HG03521 (cell line): ENCODE measurements at regions not wholly inside any gene's neighbourhood (a gene's known extent, or its start where the extent isn't known, plus 50 kb on each side); places are given as distances from the start of the nearest gene placed in this dataset.
"Not testable (repeated sequence)": the region's sequence is repeated elsewhere in the genome, so short reads cannot be mapped to it uniquely, and the experiment has no call there.

ENCODE experiments used
- ATAC-seq: cut with Tn5 transposase; IDR thresholded peaks from one replicate; pipeline ENCODE4 v1.9.1; 2021; ENCODE audit warnings: mild to moderate bottlenecking, moderate library complexity; ENCODE audit not compliant: unreplicated experiment

DNA sequence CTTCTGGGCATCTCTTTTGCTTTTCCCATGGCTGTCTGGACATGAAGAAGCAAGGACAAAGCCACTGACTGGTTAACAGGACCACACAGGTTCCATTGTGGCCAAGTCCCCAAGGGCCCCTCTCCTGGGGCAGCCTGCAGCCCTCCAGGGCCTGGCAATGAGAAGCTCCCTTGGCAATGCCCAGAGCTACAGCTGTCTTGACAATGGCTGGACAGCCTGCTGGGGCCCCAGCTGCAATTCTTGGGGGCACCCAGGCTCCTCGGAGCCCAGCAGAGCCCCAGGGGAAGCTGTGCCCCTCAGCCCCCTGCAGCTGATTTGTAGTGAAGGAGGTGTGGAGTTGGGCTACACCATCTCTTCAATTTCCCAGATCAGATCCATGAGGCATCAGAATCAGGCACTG is 384.9 kb upstream of the PODXL start:
- no peak for ATAC-seq

DNA sequence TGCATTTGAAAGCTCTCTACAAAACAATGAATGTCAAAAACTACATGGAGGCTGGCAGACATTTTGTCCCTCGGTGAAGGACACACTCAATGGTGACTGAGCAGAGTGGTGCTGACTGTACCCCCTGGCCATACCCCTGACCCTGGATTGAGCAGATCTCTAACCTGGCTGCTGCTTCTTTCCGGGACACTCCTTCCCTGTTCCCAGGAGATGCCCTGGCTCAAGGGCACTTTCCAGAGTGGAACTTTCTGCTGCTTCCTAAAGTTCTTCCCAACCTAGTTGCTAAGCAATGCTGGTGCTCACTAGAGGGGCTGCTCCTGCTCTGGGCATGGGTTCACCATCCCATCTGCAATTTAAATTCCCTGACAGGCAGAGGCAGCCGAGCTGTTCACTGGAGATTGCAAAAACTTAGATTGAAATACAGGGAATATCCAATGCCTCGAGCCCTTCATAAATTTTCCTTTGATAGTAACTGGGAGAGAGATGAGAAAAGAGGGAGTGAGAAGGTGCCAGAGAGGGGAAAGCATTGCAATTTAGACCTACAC is 384.3 kb upstream of the PODXL start:
- ATAC-seq, result no peak

DNA sequence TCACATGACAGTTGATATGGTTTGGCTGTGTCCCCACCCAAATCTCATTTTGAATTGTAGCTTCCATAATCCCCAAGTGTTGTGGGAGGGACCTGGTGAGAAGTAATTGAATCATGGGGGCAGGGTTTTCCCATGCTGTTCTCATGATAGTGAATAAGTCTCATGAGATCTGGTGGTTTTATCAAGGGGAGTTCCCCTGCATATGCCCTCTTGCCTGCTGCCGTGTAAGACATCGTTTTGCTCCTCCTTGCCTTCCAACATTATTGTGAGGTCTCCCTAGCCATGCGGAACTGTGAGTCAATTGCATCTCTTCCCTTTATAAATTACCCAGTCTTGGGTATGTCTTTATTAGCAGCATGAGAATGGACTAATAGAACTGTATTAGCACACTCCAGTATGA is 382.4 kb upstream of the PODXL start:
- ATAC-seq, result not testable (repeated sequence)

DNA sequence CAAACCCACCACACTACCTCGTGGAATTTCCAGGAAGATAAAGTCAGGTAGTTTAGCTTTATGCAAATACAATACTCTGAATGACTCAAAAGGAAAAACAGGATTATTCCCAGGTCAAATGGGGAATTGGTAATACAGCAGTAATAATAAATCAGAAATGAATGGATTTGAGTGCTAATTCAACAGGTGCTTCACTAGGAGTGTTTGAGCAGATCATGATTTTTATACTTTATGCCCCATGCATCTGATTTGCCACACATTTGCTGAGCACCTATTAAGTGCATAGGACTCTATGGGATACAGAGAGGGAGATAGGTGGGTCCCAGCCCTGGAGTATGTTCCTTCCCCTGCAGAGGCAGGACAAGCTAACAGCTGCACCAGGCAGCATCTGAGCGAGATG is 381.4 kb upstream of the PODXL start:
- no peak for ATAC-seq

DNA sequence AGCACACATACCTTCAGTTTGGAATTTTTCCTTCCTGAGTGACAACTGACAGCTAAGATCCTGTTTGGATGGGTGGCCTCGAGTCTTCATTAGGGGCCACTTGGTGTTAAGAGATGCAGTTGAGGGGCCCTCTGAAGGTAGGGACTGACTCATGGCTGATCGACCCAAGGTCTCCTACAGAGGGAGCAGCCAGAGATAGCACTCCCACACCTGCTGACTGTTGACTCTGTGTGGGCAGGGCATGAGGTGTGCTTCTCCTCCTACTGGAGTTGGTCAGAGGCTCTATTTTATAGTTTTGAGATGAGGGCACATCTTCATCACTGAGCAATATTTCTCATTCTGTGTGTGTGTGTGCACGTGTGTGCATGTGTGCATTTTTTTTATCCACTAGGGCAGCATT is 378.8 kb upstream of the PODXL start:
- ATAC-seq, result no peak

DNA sequence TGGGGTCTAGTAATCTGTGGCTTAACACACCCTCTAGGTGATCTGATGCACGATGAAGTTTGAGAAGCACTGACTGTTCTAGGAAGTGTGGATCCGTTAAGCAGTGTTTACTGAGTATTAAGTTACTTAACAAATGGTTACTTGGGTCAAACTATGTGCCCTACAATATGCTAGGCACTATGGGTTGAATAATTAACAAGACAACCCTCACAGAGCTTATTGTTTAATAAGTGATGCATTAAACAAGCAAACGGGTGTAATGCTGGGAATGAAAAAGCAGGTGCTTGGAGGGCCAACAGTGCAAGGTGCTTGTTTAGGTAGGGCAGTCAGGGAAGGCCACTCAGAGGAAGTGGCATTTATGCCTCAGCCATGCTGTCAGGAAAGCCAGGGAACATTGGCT is 378.0 kb upstream of the PODXL start:
- ATAC-seq, result no peak

DNA sequence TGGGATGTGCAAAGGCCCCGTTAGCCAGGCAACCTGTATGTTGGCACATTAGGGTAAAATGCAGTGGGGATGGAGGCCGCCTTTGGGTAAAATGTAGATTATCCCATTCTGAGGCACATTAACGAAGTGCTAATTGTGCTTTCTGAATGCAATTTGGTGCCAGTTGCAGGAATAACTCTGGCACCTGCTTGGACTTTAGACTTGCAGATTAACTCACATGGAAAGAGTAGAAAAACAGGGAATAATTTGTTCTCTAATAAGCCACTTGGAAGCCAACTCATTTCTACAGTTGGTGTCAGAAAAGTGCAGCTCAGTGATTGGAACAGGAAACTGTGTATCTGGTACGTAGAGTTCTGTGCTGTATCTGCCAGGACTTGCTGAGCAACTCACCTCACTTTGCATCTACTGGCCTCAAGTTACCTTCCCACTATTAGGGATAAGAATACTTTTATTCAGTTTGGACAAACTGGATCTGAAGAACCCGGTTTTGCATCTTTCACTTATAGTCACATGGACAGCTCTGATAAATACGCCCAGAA is 377.4 kb upstream of the PODXL start:
- ATAC-seq, result no peak

DNA sequence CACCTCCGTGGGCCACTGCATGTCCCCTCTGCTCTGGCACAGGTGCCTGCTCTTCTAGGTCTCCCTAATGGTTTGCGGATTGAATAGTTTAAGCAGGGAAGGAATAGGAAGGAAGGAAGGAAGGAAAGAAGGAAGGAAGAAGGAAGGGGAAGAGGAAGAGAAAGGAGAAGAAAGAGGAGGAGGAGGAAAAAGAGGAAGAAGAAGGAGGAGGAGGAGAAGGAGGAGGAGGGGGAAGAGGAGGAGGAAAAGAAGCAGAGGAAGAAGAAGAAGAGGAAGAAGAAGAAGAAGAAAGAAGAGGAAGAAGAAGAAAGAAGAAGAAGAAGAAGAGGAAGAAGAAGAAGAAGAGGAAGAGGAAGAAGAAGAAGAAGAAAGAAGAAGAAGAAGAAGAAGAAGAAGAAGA is 376.8 kb upstream of the PODXL start:
- not testable (repeated sequence) for ATAC-seq

DNA sequence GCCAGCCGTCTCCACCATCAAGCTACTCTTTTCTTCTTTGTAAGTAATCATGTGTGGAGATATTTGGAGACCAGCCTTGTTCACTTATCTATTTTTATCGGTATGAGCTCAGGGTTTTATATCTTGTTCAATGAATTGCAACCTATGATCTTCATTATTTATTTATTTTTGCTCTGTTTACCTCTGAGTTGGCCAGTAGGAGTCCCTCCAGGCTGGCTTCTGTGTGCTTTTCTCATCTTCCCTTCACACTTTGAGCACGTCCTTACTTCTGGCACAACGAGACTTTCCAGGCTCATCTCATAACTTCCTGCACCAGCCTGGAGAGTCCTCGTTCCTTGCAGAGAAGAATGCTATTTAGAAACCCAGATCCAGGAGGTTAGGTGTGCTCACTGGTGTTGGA is 375.8 kb upstream of the PODXL start:
- ATAC-seq, result no peak

DNA sequence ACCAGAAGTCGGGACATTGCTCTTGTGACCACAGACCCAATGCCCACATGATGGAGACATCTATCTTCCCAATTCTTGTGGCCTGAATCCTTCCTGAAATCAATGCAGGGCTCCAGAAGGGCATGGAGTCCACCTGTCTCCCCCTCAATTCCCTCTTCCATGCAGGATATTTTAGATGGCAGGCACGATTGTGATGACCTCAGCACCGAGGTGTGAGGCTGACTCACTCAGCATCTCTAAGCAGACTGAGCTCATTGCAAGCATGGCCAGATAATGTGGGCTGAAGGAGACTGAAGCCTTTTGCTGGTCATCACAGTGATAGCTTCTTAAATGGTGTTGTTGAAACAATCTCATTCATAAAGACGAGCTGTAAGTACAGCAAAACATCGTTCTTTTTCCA is 374.9 kb upstream of the PODXL start:
- ATAC-seq, result no peak

DNA sequence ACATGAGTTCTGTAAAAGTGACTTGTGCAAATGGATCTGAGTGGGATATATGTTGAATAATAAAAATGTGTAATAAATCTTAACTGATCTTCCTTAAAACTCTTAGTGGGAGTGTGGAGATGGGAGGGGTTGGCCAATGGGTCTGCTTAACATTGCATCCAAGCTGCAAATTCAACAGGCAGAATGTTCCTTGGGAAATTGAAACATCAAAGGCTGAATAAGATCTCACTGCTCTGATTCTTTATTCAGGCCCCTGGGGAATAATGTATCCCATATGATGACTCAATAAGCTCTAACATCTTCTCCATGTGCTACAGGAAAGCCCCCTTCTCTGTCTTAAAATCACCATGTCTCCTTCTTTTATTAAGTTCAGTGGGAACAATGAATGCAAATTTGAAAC is 373.2 kb upstream of the PODXL start:
- no peak for ATAC-seq

DNA sequence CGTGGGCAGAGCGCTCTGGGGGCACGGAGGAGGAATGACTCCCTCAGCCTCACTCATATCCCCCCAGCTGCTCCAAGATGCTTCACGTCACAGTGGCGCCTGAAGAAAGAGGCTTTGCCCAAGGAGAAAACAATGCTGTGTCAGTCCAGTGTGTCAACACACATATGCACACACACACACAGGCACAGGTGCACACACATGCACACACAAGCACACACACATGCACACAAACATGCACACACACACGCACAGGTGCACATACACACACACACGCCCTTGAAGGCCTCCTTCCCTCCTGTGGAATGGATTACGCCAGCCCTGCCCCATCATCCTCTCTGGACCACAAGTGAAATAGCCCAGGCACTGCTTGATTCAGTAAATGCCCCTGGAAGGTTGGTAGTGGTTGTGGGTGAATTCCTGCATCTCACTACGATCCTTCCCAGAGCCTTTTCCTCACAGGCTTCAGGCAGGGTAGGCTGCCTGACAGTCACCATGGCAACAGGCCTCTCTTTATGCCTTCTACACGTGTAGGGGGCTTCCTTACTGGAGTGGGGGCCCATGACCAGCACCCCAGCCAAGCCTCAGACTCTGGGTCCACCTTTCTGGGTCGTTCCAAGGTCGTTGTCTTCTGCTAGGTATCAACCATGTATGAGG is 371.5 kb upstream of the PODXL start:
- ATAC-seq, result no peak

DNA sequence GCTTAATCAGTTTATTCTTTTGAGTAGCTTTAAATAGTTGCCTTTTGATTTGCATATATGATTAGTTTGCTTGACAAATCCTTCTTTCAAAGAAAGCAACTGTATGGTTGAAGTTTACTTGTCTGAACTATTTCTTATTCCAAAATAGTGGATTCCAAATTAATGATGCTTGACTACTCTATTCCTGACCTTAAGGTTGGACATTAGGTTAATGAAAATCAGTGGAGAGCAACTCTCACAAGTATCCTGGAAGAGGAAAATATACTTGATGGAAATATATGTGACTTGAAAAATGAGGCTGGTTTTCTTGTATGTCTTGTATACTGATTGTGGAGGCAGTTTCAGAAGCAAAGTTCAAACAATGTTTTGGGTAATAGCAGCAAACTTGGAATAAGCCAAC is 369.2 kb upstream of the PODXL start:
- no peak for ATAC-seq

DNA sequence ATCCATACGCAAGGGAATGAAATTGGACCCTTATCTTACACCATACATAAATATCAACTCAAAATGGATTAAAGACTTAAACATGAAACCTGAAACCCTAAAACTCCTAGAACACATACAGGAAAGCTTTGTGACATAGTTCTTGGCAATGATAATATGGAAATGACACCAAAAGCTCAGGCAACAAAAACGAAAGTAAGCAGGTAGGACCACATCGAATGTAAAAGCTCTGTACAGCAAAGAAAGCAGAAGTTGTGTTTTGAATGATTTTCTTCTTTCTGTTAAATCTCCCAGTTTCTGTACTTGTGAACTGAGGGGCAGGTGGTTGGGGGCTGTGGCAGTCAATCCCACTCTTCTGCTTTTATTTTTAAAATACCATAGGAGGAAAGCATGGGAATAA is 368.4 kb upstream of the PODXL start:
- no peak for ATAC-seq

DNA sequence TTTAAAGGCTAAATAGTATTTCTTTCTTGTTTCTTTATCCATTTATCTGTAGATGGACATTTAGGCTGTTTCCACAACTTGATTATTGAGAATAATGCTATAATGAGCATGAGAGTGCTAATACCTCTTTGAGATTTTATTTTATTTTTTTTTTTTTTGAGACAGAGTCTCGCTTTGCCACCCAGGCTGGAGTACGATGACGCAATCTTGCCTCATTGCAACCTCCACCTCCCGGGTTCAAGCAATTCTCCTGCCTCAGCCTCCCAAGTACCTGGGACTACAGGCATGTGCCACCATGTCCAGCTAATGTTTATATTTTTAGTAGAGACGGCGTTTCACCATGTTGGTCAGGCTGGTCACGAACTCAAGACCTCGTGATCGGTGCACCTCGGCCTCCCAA is 366.5 kb upstream of the PODXL start:
- not testable (repeated sequence) for ATAC-seq

DNA sequence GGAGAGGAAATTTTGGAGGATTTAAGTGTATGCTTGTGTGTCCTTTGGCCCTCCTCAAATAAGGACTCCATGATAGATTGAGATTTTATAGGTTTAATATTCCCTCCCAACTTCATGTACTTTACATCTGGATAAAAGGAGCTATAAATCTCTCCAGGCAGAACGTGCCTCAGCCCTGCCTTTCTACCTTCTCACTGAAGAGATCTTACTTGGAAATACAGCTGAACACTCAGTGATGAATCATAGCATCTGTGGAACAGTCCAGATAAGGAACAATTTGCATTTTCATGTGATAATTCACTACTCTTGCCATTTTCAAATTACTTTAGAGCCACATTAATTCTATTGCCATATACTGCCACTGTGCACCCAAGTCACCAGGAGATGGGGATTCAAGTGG is 364.6 kb upstream of the PODXL start:
- no peak for ATAC-seq

DNA sequence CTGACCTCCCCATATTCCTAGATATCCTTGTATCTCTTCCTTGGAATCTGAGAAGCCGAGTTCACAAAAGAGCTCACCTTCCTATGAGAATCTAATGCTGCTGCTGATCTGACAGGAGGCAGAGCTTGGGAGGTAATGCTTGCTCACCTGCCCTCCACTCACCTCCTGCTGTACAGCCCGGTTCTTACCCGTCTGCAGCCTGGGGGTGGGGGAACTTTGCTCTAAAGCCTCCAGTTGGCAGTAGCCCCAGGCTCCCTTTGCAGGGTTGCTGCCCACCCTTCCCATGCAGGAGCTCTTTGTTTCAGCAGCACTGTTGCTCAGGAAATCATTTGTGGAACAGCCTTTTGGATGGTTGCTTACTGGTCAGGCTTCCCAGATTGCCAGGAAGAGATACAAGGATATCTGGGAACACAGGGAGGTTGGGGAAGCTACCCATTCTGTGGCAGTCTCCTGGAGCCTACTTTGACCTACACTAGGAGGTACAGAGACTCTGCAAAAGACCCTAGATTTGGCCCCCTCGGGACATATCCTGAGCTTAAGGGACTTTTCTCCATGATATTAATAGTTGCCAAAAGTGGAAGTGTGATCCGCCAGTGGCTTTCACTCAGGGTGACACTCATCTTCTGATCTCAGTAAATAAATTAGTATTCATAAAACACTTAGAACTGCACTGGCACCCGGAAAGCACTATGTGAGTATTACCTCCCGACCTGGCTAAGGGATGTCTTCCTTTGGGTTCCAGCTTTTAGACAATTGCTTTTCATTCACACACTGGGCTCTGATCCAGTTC is 363.7 kb upstream of the PODXL start:
- ATAC-seq, result no peak

DNA sequence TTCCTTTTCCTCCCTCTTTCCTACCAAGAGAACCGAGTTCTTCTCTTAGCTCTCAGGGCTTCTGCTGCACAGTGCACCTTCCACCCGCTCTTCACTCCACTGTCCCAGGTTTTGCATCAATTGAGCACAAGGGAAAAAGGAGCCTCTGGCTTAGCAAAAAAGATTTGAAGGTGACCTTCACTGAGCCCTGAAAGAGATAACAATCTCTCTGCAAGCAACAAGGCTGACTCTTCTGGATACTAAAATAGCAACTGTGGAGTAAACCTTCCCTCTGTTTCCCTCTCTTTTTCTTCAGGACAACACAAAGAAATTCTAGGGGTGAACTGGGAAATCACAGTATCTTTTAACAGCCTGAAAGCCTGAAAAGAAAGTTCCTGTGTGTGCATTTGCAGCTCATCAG is 354.7 kb upstream of the PODXL start:
- no peak for ATAC-seq

DNA sequence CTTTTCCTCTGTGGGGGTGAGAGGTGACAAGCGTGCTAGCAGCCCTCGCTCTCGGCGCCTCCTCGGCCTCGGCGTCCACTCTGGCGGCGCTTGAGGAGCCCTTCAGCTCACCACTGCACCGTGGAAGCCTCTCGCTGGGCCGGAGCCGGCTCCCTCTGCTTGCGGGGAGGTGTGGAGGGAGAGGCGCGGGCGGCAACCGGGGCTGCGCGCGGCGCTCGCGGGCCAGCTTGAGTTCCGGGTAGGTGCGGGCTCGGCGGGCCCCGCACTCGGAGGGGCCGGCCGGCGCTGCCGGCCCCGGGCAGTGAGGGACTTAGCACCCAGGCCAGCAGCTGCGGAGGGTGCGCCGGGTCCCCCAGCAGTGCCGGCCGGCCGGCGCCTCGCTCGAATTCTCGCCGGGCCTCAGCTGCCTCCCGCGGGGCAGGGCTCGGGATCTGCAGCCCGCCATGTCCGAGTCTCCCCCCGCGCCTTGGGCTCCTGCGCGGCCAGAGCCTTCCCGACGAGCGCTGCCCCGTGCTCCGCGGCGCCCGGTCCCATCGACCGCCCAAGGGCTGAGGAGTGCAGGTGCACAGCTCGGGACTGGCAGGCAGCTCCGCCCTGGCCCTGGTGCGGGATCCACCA is 352.8 kb upstream of the PODXL start:
- ATAC-seq, result no peak

DNA sequence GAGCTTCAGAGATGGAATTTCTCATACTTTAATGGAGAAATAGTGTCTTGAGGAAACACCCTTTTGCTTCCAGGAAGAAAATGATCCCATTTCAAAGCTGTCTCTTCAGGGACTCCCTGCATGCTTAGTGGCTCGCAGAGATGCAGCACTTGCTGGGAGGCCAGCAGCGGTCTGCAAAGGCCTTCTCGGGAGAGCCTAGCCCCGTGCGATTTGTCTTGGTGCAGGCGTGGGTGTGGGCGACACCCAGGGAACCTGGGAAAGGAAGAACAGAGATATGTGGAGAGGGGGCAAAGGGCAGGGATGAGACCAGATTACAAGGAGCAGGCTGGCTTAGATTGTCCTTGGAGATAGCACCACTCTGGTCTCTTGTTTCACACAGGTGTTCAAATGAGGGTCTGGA is 352.3 kb upstream of the PODXL start:
- ATAC-seq, result no peak

DNA sequence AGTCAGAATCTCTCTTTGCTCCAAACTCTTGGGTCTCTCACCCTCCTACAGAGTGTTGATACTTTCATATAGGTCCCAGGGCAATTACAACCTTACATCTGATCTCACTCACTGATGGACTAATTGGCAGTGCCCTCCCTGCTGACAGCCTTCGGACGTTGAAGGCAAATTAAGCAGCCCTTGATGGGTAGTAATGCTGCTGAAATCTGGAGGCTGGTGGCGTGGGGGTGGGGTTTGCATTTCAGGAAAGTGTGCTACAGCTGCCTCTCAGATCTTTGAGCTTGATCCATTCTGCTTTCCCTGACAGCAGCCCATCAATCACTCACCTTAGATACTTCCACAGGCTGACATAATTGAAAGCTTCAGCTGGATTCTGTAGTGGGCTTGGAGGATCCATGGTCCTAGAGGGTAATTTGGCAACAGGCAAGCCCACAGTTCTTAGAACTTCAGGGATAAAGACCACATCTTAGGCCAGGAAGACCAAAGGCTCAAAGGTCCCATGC is 349.1 kb upstream of the PODXL start:
- no peak for ATAC-seq
